SK-N-MC (cell line): ENCODE measurements at regions not wholly inside any gene's neighbourhood (a gene's known extent, or its start where the extent isn't known, plus 50 kb on each side); places are given as distances from the start of the nearest gene placed in this dataset.

Experiments
- EZH2 ChIP-seq: fragments of 200-600 bp; sonication (generic); IDR thresholded peaks from one replicate; pipeline ENCODE4 v1.6.1; 2017; ENCODE audit warnings: antibody characterized with exemption
- FOXP2 ChIP-seq: optimal IDR thresholded peaks from 2 replicates; pipeline ENCODE3; 2011; ENCODE audit warnings: mild to moderate bottlenecking, moderate library complexity; ENCODE audit not compliant: insufficient read depth; ENCODE audit errors: extremely low read length, control extremely low read depth
- POLR2AphosphoS5 ChIP-seq: IDR thresholded peaks from 2 replicates; pipeline ENCODE4 v1.6.1; 2012; ENCODE audit warnings: mild to moderate bottlenecking, low read depth, low read length, borderline replicate concordance

DNA sequence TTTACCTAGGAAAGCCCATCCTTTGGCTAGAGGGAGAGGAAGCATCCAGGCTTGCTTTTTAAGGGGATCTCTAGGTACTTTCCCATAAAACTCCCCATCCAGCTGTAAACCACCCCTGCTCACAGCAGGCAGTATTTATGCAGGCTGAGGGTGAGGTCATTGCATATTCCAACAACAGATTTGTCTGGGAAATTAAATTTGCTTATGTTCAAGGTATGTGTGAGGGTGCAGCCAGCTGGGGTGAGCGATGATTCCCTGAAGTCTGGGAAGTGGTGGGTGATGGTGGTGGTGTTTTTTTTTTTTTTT, 96.3 kb upstream of the C1QTNF9B start:
- TF ChIP-seq POLR2AphosphoS5 (no peak), EZH2 (no peak), FOXP2 (no peak)
